ENCODE measurements at regions not wholly inside any gene's neighbourhood (a gene's known extent, or its start where the extent isn't known, plus 50 kb on each side); places are given as distances from the start of the nearest gene placed in this dataset.

GRCh38 chr21:18529254-18529653, 125.7 kb upstream of the TMPRSS15 start:
- TF ChIP-seq CTCF (IDR thresholded peaks at IDR 0.05) = no peak
- TF ChIP-seq POLR2A (IDR thresholded peaks at IDR 0.05) = no peak
